H9 (cell line): ENCODE measurements at regions not wholly inside any gene's neighbourhood (a gene's known extent, or its start where the extent isn't known, plus 50 kb on each side); places are given as distances from the start of the nearest gene placed in this dataset.

Experiments used
- DNase-seq: peaks from one replicate; pipeline ENCODE4 v3.0.0-alpha.2; 2017
- H2AFZ ChIP-seq: one replicate; pipeline ENCODE4 v1.6.1; 2013; ENCODE audit warnings: mild to moderate bottlenecking, low read length, control low read depth, moderate library complexity
- H2AK5ac ChIP-seq: 2 replicates; pipeline ENCODE4 v1.6.1; 2013; ENCODE audit warnings: low read length, control low read depth, mixed read lengths; ENCODE audit not compliant: insufficient read length
- H2BK120ac ChIP-seq: one replicate; pipeline ENCODE4 v1.6.1; 2013; ENCODE audit warnings: low read depth, mild to moderate bottlenecking, low read length, control low read depth, inconsistent platforms; ENCODE audit not compliant: poor library complexity, severe bottlenecking
- H2BK12ac ChIP-seq: 2 replicates; pipeline ENCODE4 v1.6.1; 2013; ENCODE audit warnings: low read length, control low read depth, mixed read lengths, low read depth; ENCODE audit not compliant: insufficient read length
- H2BK15ac ChIP-seq: 2 replicates; pipeline ENCODE4 v1.6.1; 2013; ENCODE audit warnings: low read depth, low read length, control low read depth
- H2BK20ac ChIP-seq: one replicate; pipeline ENCODE4 v1.6.1; 2013; ENCODE audit warnings: low read depth, mild to moderate bottlenecking, low read length, control low read depth, inconsistent platforms; ENCODE audit not compliant: poor library complexity, severe bottlenecking
- H2BK5ac ChIP-seq: 2 replicates; pipeline ENCODE4 v1.6.1; 2013; ENCODE audit warnings: low read length, control low read depth, mixed read lengths; ENCODE audit not compliant: insufficient read length
- H3K14ac ChIP-seq: 2 replicates; pipeline ENCODE4 v1.6.1; 2013; ENCODE audit warnings: low read length, control low read depth; ENCODE audit not compliant: insufficient read depth
- H3K18ac ChIP-seq: 2 replicates; pipeline ENCODE4 v1.6.1; 2013; ENCODE audit warnings: low read depth, mild to moderate bottlenecking, mixed read lengths, low read length, control low read depth; ENCODE audit not compliant: insufficient read length
- H3K23ac ChIP-seq: 2 replicates; pipeline ENCODE4 v1.6.1; 2013; ENCODE audit warnings: low read length, control low read depth, mixed read lengths, low read depth; ENCODE audit not compliant: insufficient read length
- H3K23me2 ChIP-seq: 2 replicates; pipeline ENCODE4 v1.6.1; 2013; ENCODE audit warnings: low read depth, mild to moderate bottlenecking, mixed read lengths, low read length, control low read depth; ENCODE audit not compliant: insufficient read length, poor library complexity, severe bottlenecking
- H3K27ac ChIP-seq: 2 replicates; pipeline ENCODE4 v1.5.1; 2013; ENCODE audit warnings: low read length, control low read depth, mixed read lengths, low read depth; ENCODE audit not compliant: insufficient read length
- H3K27me3 ChIP-seq: 2 replicates; pipeline ENCODE4 v1.6.1; 2013; ENCODE audit warnings: low read length, control low read depth, inconsistent platforms; ENCODE audit not compliant: insufficient read depth
- H3K4ac ChIP-seq: 2 replicates; pipeline ENCODE4 v1.6.1; 2013; ENCODE audit warnings: low read depth, mild to moderate bottlenecking, control low read depth, inconsistent platforms, low read length, moderate library complexity
- H3K4me1 ChIP-seq: 2 replicates; pipeline ENCODE4 v1.6.1; 2013; ENCODE audit warnings: low read length, control low read depth, inconsistent platforms; ENCODE audit not compliant: insufficient read depth
- H3K4me2 ChIP-seq: 2 replicates; pipeline ENCODE4 v1.6.1; 2013; ENCODE audit warnings: low read length, control low read depth, mixed read lengths; ENCODE audit not compliant: insufficient read length, insufficient read depth
- H3K56ac ChIP-seq: 2 replicates; pipeline ENCODE4 v1.6.1; 2013; ENCODE audit warnings: low read depth, mild to moderate bottlenecking, mixed read lengths, low read length, control low read depth; ENCODE audit not compliant: insufficient read length
- H3K79me1 ChIP-seq: 2 replicates; pipeline ENCODE4 v1.6.1; 2013; ENCODE audit warnings: low read depth, mild to moderate bottlenecking, moderate library complexity, low read length, control low read depth, inconsistent platforms; ENCODE audit not compliant: insufficient read depth, poor library complexity, severe bottlenecking
- H3K79me2 ChIP-seq: 2 replicates; pipeline ENCODE4 v1.6.1; 2013; ENCODE audit warnings: low read length, control low read depth, inconsistent platforms; ENCODE audit not compliant: insufficient read depth
- H3K9ac ChIP-seq: 2 replicates; pipeline ENCODE4 v1.6.1; 2013; ENCODE audit warnings: low read length, control low read depth, mixed read lengths; ENCODE audit not compliant: insufficient read length; ENCODE audit errors: extremely low read depth
- H3K9me3 ChIP-seq: one replicate; pipeline ENCODE4 v1.6.1; 2013; ENCODE audit warnings: low read depth, low read length, inconsistent platforms; ENCODE audit not compliant: control insufficient read depth
- H3T11ph ChIP-seq: one replicate; pipeline ENCODE4 v1.6.1; 2013; ENCODE audit warnings: mild to moderate bottlenecking, low read length, control low read depth, inconsistent platforms
- H4K20me1 ChIP-seq: one replicate; pipeline ENCODE4 v1.6.1; 2013; ENCODE audit not compliant: control insufficient read depth, insufficient read length, insufficient read depth
- H4K5ac ChIP-seq: 2 replicates; pipeline ENCODE4 v1.6.1; 2013; ENCODE audit warnings: low read depth, mild to moderate bottlenecking, mixed read lengths, low read length, control low read depth; ENCODE audit not compliant: insufficient read length
- H4K8ac ChIP-seq: replicated peaks from 2 replicates; pipeline ENCODE4 v1.6.1; 2013; ENCODE audit warnings: low read length, control low read depth, mixed read lengths, low read depth; ENCODE audit not compliant: insufficient read length
- H4K91ac ChIP-seq: 2 replicates; pipeline ENCODE4 v1.6.1; 2013; ENCODE audit warnings: low read depth, mild to moderate bottlenecking, moderate library complexity, mixed read lengths, low read length, control low read depth; ENCODE audit not compliant: insufficient read length
- H3K27ac Mint-ChIP-seq, 3 experiments: 2 replicates in 2 of 3; 3 replicates in 1 of 3; pipeline ENCODE4 v1.8.0; 2020 to 2021; ENCODE audit warnings: mixed read lengths in 3 of 3, mild to moderate bottlenecking in 1 of 3, moderate library complexity in 1 of 3
- H3K27me3 Mint-ChIP-seq: 2 replicates; pipeline ENCODE4 v1.8.0; 2021; ENCODE audit warnings: low read depth, mild to moderate bottlenecking, moderate library complexity, mixed read lengths
- H3K36me3 Mint-ChIP-seq, 3 experiments: 2 replicates in 2 of 3; 3 replicates in 1 of 3; pipeline ENCODE4 v1.8.0; 2020 to 2021; ENCODE audit warnings: low read depth in 3 of 3, mixed read lengths in 3 of 3; ENCODE audit not compliant: insufficient read depth in 1 of 3
- H3K4me1 Mint-ChIP-seq, 2 experiments: 2 replicates each; pipeline ENCODE4 v1.8.0; 2020; ENCODE audit warnings: mixed read lengths in 2 of 2
- H3K4me3 Mint-ChIP-seq, 2 experiments: 2 replicates in 1 of 2; 3 replicates in 1 of 2; pipeline ENCODE4 v1.8.0; 2020 to 2021; ENCODE audit warnings: mild to moderate bottlenecking in 2 of 2, mixed read lengths in 2 of 2, moderate library complexity in 1 of 2
- H3K9me3 Mint-ChIP-seq, 2 experiments: 2 replicates in 1 of 2; 3 replicates in 1 of 2; pipeline ENCODE4 v1.8.0; 2020; ENCODE audit warnings: mild to moderate bottlenecking in 2 of 2, mixed read lengths in 2 of 2, moderate library complexity in 1 of 2
- CTCF ChIP-seq: fragments of 200-600 bp; sonication (generic); conservative IDR thresholded peaks from 3 replicates; pipeline ENCODE4 v1.8.0; 2021; ENCODE audit warnings: antibody characterized with exemption, mild to moderate bottlenecking
- WGBS: extraction: QIAGEN DNeasy Blood & Tissue Kit; methylation state at CpG from one replicate; pipeline ENCODE4 v1.1.7; 2013; ENCODE audit warnings: missing lambda C conversion rate, low lambda C conversion rate, mixed read lengths; ENCODE audit not compliant: insufficient read length; ENCODE audit errors: extremely low coverage; 5-methylcytosine and 5-hydroxymethylcytosine counted together

DNA sequence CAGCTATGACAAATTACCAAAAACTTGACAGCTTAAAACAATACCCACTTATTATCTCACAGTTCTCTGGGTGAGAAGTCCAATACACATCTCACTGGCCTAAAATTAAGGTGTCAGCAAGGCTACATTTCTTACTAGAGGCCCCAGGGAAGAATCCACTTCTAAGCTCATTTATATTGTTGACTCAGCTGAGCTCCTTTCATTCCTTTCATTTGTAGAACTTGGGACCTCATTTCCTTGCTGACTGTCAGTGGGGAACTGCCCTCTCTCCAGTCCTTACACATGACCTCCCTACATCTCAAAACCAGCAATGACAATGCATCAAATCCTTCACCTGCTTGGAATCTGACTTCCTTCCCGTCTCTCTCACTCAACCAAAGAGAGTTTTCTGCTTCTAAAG lies 240.3 kb downstream of the IPMK start:
- no peak overlapping the region for H3K9ac ChIP-seq
- H4K8ac ChIP-seq: no peak overlapping the region
- H3K18ac ChIP-seq: no peak overlapping the region
- no peak overlapping the region for H2AK5ac ChIP-seq
- no peak overlapping the region for H3K23ac ChIP-seq
- H2AFZ ChIP-seq: no peak overlapping the region
- H3K27me3 Mint-ChIP-seq: no peaks in the 10 kb centered on the region
- TF ChIP-seq CTCF: no peak
- no peak overlapping the region for H3K14ac ChIP-seq
- no peaks in the 10 kb centered on the region for H3K4me1 Mint-ChIP-seq
- no peak overlapping the region for H2BK120ac ChIP-seq
- no peak overlapping the region for H3K27ac ChIP-seq
- no peak overlapping the region for H2BK15ac ChIP-seq
- WGBS: no CpG with 5 or more reads among the region's 1 CpG
- no peaks in the 10 kb centered on the region for H3K27me3 ChIP-seq
- H4K5ac ChIP-seq: no peak overlapping the region
- H3K79me1 ChIP-seq: no peaks in the 10 kb centered on the region
- no peak overlapping the region for H2BK5ac ChIP-seq
- H4K20me1 ChIP-seq: no peaks in the 10 kb centered on the region
- H3K36me3 Mint-ChIP-seq: peaks cover 14 to 50% (median 15%) of the 10 kb centered on the region in 3 experiments
- H3K9me3 ChIP-seq: peaks cover 16% of the 10 kb centered on the region
- no peak overlapping the region for H3K4me2 ChIP-seq
- no peaks in the 10 kb centered on the region for H3K23me2 ChIP-seq
- no peak overlapping the region for H2BK12ac ChIP-seq
- H3K9me3 Mint-ChIP-seq: peaks cover 32 to 37% of the 10 kb centered on the region in 2 experiments
- H4K91ac ChIP-seq: no peak overlapping the region
- no peak overlapping the region for H3K4ac ChIP-seq
- no peak overlapping the region for H3K4me3 Mint-ChIP-seq
- no peak overlapping the region for H3T11ph ChIP-seq
- no peak overlapping the region for H3K56ac ChIP-seq
- no peaks in the 10 kb centered on the region for H3K4me1 ChIP-seq
- H2BK20ac ChIP-seq: no peak overlapping the region
- no peak for DNase-seq
- H3K27ac Mint-ChIP-seq: no peak overlapping the region
- no peaks in the 10 kb centered on the region for H3K79me2 ChIP-seq
